ENCODE measurements at regions not wholly inside any gene's neighbourhood (a gene's known extent, or its start where the extent isn't known, plus 50 kb on each side); places are given as distances from the start of the nearest gene placed in this dataset.

DNA sequence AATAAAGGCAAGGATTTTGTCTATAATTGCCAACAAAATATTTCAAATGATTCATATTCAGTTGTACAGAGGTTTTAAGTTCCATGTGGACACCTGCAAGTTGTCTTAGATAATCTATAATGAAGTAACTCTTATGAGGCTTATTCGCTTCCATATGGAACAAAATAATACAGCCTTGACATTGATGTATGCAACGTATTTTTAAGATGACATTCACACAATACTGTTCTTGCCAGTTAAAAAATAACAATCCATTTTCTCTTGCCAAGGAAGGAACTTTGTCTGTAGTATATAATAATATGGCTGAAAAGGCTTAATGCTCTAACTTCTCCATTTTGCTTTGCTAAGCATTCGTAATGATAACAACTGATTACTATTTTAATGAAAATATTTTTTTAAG is 269.3 kb upstream of the FKBP1C start:
- TF ChIP-seq, protein P1, sequence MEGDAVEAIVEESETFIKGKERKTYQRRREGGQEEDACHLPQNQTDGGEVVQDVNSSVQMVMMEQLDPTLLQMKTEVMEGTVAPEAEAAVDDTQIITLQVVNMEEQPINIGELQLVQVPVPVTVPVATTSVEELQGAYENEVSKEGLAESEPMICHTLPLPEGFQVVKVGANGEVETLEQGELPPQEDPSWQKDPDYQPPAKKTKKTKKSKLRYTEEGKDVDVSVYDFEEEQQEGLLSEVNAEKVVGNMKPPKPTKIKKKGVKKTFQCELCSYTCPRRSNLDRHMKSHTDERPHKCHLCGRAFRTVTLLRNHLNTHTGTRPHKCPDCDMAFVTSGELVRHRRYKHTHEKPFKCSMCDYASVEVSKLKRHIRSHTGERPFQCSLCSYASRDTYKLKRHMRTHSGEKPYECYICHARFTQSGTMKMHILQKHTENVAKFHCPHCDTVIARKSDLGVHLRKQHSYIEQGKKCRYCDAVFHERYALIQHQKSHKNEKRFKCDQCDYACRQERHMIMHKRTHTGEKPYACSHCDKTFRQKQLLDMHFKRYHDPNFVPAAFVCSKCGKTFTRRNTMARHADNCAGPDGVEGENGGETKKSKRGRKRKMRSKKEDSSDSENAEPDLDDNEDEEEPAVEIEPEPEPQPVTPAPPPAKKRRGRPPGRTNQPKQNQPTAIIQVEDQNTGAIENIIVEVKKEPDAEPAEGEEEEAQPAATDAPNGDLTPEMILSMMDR (IDR thresholded peaks at IDR 0.05; ENCODE audit: borderline replicate concordance, extremely low read depth, low read length, poor library complexity, severe bottlenecking), result no peak
- no peak for TF ChIP-seq EZH2 (IDR thresholded peaks at IDR 0.05; ENCODE audit: borderline replicate concordance, low read depth, low read length, severe bottlenecking)
- Histone ChIP-seq H3K79me2 (ENCODE audit: insufficient read depth, low read length) (no peaks in the 10 kb centered on the region), H2AFZ (ENCODE audit: low read depth, low read length) (no peak overlapping the region), H3K9me3 (ENCODE audit: insufficient read depth, low read length, severe bottlenecking) (no peaks in the 10 kb centered on the region), H3K27ac (ENCODE audit: low read length) (no peak overlapping the region), H3K4me3 (ENCODE audit: low read depth in 1 of 2, low read length in 2 of 2) (no peak overlapping the region), H4K20me1 (ENCODE audit: insufficient read depth, low read length) (no peaks in the 10 kb centered on the region), H3K9ac (ENCODE audit: low read depth, low read length) (no peak overlapping the region), H3K27me3 (ENCODE audit: insufficient read depth, low read length, poor library complexity) (no peaks in the 10 kb centered on the region), H3K36me3 (ENCODE audit: insufficient read depth, low read length) (no peaks in the 10 kb centered on the region), H3K4me2 (ENCODE audit: insufficient read depth, low read length) (no peak overlapping the region), H3K4me1 (ENCODE audit: insufficient read depth, low read length) (no peaks in the 10 kb centered on the region)
- DNase-seq (no peak), ATAC-seq (ENCODE audit: insufficient read depth, low read depth) (no peak)

DNA sequence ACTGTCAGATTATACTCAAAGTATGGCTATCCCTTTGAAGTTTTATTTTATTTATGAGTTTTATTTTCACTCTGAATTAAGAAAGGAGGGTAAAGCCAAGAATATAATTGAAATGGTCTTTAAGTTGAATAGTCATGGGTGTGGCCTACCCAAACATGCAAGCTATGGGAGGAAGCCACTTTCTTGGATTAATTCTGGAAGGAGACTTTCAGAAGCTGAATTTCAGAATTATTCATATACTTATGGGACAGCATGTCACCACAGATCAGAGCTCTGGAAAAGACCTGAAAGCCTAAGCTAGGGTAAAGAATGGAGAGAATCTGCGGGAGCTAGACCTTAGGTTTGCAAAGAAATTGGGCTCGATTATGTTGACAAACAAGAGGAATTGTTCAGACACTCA is 242.4 kb upstream of the FKBP1C start:
- DNase-seq (no peak), ATAC-seq (ENCODE audit: insufficient read depth, low read depth) (no peak)
- no peaks in the 10 kb centered on the region for H4K20me1 ChIP-seq (ENCODE audit: insufficient read depth, low read length)
- H3K9ac ChIP-seq (ENCODE audit: low read depth, low read length), result no peak overlapping the region
- no peaks in the 10 kb centered on the region for H3K79me2 ChIP-seq (ENCODE audit: insufficient read depth, low read length)
- H3K9me3 ChIP-seq (ENCODE audit: insufficient read depth, low read length, severe bottlenecking), result no peaks in the 10 kb centered on the region
- no peaks in the 10 kb centered on the region for H3K27me3 ChIP-seq (ENCODE audit: insufficient read depth, low read length, poor library complexity)
- no peak overlapping the region for H2AFZ ChIP-seq (ENCODE audit: low read depth, low read length)
- H3K4me2 ChIP-seq (ENCODE audit: insufficient read depth, low read length), result no peak overlapping the region
- TF ChIP-seq, protein P1 (IDR thresholded peaks at IDR 0.05; ENCODE audit: borderline replicate concordance, extremely low read depth, low read length, poor library complexity, severe bottlenecking), result no peak
- TF ChIP-seq EZH2 (IDR thresholded peaks at IDR 0.05; ENCODE audit: borderline replicate concordance, low read depth, low read length, severe bottlenecking), result no peak
- no peak overlapping the region for H3K4me3 ChIP-seq (ENCODE audit: low read depth in 1 of 2, low read length in 2 of 2)
- no peak overlapping the region for H3K27ac ChIP-seq (ENCODE audit: low read length)
- H3K36me3 ChIP-seq (ENCODE audit: insufficient read depth, low read length), result no peaks in the 10 kb centered on the region
- no peaks in the 10 kb centered on the region for H3K4me1 ChIP-seq (ENCODE audit: insufficient read depth, low read length)

DNA sequence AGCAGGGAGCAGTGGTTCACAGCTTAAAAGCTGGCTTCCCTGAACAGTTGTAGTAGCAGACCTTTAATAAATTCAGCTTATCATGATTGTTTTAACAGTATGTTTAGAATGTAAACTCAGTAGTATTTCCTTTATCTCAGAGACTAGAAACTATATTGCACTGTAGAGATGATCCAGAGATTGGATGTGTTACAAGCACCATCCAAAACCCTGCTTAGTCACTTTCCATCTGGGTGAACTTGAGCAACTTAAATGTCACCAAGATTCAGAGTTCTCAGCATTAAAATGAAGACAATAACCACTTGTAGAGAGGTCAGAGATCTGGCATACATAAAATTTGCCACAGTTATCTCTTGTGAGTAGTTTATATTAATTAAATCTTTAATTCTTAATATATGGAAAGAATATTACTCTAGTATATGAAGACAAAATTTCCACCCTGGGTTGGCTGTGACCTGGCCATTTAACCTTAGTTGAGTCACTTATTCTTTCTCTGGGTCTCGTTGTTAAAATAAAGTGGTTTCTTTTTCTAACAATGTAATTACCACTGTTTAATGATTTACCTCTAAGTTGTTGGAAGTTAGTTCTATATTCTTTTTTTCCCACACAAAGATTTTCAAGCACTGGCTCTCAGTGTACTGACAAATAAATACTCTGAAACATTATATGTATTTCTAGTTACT is 239.2 kb upstream of the FKBP1C start:
- TF ChIP-seq, protein P1 (IDR thresholded peaks at IDR 0.05; ENCODE audit: borderline replicate concordance, extremely low read depth, low read length, poor library complexity, severe bottlenecking), result no peak
- no peak for TF ChIP-seq EZH2 (IDR thresholded peaks at IDR 0.05; ENCODE audit: borderline replicate concordance, low read depth, low read length, severe bottlenecking)
- Histone ChIP-seq H3K9ac (ENCODE audit: low read depth, low read length) (no peak overlapping the region), H3K9me3 (ENCODE audit: insufficient read depth, low read length, severe bottlenecking) (no peaks in the 10 kb centered on the region), H3K4me1 (ENCODE audit: insufficient read depth, low read length) (no peaks in the 10 kb centered on the region), H3K36me3 (ENCODE audit: insufficient read depth, low read length) (no peaks in the 10 kb centered on the region), H3K4me3 (ENCODE audit: low read depth in 1 of 2, low read length in 2 of 2) (no peak overlapping the region), H2AFZ (ENCODE audit: low read depth, low read length) (no peak overlapping the region), H3K4me2 (ENCODE audit: insufficient read depth, low read length) (no peak overlapping the region), H4K20me1 (ENCODE audit: insufficient read depth, low read length) (no peaks in the 10 kb centered on the region), H3K79me2 (ENCODE audit: insufficient read depth, low read length) (no peaks in the 10 kb centered on the region), H3K27me3 (ENCODE audit: insufficient read depth, low read length, poor library complexity) (no peaks in the 10 kb centered on the region), H3K27ac (ENCODE audit: low read length) (no peak overlapping the region)
- DNase-seq (no peak), ATAC-seq (ENCODE audit: insufficient read depth, low read depth) (no peak)
